Activated T-cell treated with anti-CD3 and anti-CD28 coated beads, Interleukin-2, amount 50 U/mL, for 48 hours (primary cell): ENCODE measurements at regions not wholly inside any gene's neighbourhood (a gene's known extent, or its start where the extent isn't known, plus 50 kb on each side); places are given as distances from the start of the nearest gene placed in this dataset.
"Not testable (repeated sequence)": the region's sequence is repeated elsewhere in the genome, so short reads cannot be mapped to it uniquely, and the experiment has no call there.

Source experiments
- DNase-seq, 2 experiments: peaks; one replicate each; pipeline ENCODE4 v3.0.0-alpha.2; 2020

DNA sequence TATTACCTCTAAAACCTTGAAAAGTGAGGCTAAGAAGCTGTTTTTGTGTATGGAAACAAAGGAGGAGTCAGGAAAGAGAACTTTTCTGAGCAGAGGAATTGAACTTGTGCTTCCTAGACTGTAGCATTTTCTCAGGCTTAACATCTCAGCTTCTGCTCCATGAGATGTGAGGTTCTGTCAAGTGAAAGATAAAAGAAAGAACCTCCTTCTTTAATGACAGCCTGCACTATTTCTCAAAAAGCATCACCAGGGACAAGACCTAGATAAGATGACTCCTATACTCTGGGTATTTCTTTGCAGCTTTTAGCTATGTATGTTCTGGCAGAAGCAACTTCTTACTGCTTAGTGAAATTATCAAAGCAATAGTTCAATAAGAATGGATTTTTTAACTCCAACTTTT lies 87.6 kb upstream of the KCNQ5 start:
- no peak for DNase-seq

DNA sequence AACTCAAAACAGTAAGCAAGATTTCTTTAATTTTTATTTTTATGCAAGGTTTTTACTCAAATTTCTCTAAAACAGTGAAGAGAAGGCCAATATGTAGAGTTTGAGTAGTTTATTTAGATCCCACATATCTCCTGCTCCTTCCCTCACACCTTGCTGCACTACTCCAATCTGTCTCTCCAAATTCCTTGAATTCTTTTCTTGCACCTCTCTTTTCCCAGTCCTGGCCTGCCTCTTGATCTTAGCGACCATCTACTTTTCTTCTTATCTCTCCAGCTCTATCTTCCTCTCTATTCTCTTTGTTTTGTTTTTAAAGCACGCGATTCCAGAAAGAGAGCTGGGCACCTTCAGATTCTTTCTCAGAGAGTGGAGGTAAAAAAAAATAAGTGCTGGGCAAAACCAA lies 86.7 kb upstream of the KCNQ5 start:
- DNase-seq, result no peak

DNA sequence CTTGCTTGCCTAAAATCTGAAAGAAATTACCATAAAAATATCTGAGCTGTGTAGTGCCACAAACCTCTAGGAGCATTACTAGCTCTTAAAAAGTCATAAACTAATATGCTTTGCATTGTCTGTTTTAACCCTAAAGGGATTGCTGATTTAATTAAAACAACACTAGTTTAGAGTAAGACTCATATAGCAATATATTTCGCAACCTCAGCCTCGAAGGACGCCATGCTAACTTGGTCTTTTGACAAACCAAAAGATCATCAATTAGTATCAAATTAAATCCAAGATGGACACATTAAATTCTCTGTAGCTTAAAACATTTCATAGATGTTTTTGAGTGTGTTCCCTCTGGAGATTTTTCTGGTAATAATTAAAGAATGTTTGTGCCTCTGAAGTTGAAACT lies 74.8 kb upstream of the KCNQ5 start:
- no peak for DNase-seq

DNA sequence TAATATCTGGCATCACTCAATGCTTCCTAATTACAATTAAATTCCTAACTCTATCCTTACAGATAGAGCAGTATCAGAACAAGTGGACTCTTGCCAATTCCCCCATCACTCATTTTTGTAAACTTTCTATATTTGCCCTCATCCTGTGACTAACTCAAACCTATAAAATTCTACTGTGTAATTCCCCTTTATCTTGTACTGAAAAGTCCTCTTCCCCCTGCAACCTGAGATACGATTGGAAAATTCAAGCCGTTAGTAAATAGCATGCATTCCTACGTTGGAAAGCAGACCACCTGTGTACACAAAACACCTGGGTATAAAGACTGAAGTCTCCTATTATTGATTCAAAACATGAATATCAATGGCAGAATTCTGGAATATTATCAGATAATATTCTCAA lies 70.4 kb upstream of the KCNQ5 start:
- DNase-seq, result no peak

DNA sequence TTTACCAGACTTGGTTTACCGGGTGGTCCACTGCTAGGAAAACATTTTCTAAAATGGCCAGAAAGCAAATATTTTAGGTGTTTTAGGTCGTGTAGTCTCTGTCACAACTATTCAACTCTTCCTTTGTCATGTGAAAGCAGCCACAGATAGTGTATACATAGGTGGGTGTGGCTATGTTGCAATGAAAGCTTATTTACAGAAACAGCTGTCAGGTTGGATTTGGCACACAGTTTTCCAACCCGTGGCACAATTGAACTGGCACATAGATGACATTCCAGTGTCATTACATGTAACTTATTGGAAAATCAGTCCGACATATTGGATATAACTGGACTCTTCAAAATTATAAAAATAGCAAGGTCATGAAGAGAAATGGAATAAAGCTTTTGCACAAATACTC lies 68.9 kb upstream of the KCNQ5 start:
- DNase-seq, result no peak

DNA sequence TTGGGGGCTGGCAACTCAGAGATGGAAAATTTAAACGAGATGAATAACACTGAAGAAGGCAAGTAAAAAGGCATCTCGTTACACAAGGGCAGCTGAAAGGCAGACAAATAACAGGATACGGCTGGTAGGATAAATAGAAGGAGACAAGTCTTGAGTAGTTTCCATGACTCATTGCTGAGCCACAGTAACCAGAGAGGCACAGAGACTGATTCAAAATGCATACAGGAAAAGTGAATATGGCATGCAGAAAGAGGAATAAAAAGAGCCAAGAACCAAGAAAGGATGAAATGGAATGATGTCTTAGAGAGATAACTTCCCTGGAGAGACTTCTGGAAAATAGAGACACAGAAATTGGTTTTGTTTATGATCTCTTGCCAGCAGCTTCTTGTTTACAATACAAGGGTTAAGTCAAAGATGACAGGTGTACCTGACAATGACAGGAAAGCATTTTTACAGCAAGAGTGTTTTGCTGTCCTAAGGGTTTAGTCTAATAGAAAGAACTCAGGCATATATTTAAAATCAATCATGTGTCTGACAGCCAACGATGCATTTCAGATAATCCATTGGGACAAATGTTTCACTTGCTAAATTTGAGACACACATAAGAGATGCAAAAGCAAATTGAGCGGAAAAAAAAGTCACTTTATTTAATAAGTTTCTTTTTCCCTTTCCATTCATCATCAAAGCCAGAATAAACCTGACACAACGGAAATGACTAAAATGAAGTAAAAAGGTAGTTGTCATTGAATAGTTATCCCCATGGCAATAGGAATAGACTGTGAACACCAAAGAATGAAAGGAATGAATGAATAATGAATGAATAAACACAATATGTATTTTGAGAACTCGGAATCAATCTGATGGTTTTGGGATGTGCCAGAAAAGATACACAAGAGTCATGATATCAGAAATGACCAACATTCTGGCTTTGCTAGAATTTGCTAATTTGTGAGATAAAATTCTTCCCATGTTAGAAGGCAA lies 68.0 kb upstream of the KCNQ5 start:
- DNase-seq, result no peak

DNA sequence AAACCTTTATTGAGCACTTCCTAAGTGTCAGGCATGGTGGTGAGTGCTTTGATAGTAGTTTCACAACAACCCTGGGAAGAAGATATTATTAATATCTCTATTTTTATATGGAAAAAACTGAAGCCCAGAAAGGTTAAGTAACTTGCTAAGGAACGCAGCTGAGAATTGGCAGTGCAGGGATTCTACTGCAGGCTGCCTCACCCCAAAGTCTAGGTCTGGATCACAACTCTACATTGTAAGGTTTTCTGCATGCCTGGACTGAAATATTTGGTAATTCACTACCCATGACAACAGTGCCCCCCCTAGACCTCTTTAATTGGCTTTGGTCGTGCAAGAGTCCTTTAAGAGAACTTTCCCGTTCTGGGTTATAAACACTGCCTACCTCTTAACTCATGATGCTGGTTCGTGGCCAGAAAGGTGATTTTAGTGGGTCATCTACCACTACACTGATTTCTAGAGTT lies 67.1 kb upstream of the KCNQ5 start:
- DNase-seq, result no peak

DNA sequence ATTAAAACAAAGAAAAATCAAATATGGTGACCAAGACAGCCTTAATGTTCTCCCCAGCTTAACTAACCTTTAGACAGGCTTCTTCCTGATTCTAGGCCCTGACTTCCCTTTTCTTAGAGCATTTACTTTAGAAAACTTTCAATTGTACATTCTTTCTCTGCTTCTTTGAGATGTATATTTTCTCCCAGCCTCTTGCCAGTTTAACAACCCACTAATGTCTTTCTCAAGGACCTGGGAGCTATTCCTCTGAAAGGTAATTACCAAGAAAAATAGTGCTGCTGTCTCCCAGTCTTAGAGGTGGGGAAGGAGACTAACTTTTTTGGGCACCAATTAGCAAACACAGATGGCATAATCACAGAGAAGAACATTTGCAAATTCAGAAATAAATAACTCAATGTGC lies 62.8 kb upstream of the KCNQ5 start:
- no peak for DNase-seq

DNA sequence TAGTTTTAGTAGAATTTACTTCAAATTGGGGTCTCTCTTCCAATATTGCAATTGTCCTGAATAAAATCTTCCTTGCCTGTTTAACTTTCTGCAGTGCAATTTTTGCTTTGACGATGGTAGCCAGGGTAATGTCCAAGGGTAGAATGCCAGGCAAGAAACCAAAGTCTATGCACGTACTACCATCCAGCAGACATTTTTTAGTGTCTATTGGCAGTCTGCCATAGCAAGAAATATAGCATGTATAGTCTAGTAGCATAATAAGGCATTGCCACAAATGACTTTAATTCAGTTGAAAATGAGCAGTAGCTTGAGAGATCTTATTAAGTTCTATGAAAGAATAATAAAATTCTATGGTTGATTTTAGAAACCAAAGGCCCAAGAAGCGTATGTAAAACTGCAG lies 62.3 kb upstream of the KCNQ5 start:
- DNase-seq, result no peak

DNA sequence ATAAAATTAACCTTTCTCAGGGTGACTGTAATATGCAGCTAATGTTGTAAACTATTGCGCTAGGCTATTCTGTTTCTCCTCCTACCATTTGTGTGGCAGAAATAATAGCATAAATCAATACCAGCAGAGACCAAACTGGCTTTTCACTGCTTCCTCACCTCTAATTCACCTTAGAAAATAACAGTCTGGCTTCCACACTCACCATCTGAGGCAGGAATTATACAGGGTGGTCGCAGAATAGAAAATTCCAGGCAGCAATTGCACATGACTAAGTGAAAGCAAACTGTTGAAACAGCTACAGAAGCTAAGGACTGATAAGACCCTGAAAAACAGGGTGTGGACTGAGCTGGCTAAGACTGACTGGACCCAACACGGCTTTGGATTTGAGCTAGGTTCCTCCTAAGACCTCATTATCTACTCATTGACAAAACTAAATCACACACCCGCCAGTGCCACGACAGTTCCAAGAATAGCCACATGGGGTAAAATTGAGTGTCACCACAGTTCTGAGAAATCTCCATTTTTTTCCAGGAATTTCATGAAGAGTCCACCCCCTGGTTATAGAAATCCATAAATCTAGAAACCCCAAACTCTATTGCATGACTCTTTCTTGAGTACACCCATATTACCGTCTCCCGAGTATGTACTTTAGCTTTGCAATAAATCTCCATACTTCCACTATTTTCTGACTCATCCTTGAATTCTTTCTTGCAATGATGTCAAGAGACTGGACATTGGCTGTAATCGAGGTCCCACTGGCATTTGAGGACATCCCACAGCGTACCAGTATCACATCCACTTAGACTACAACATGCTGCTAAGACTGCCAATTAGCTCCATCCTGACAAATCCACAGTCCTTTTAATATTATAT lies 60.9 kb upstream of the KCNQ5 start:
- DNase-seq, result no peak

DNA sequence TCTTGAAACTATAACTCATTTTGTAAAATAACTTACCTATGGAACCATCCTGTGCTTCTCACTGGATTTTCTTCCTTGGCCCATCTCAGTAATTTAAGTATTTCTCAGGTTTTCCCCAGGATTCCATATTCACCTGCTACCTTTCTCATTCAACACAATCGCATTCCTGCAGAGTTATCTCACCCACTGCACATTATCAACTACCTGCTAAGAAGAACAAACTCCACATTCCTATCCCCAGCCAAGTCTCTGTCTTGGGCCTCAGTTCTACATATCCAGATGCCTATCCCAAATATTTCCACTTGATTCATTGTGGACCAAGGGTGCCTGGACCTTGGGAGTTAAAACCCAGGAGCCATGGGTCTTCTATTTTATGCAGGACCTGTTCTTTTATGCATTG lies 60.2 kb upstream of the KCNQ5 start:
- DNase-seq, result no peak

DNA sequence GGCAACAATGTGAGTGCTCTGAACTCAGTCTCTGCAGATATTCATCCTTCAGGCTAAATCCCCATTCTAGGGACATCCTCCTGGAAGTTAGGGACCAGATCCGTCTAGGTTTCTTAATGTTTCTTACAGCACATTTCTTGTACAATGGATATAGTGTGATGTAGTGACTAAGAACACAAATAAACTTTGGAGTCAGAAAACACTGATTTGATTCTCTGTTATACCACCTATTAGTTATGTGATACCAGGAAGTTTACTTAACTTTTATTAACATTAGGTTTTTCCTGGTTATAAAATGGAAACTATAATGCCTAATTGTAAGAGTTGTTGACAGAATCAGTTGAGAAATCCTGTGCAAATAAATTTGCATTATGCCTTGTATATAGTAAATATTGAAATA lies 57.6 kb upstream of the KCNQ5 start:
- no peak for DNase-seq

DNA sequence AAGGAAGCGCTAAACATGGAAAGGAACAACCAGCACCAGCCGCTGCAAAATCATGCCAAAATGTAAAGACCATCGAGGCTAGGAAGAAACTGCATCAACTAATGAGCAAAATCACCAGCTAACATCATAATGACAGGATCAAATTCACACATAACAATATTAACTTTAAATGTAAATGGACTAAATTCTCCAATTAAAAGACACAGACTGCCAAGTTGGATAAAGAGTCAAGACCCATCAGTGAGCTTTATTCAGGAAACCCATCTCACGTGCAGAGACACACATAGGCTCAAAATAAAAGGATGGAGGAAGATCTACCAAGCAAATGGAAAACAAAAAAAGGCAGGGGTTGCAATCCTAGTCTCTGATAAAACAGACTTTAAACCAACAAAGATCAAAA lies 49.9 kb upstream of the KCNQ5 start:
- DNase-seq, result not testable (repeated sequence)
